Astrocyte of the spinal cord (primary cell): ENCODE measurements at regions not wholly inside any gene's neighbourhood (a gene's known extent, or its start where the extent isn't known, plus 50 kb on each side); places are given as distances from the start of the nearest gene placed in this dataset.

Experiments
- DNase-seq: peaks from one replicate; pipeline ENCODE4 v3.0.0; 2011; ENCODE audit warnings: low read depth, low spot score
- H3K4me3 ChIP-seq: 2 replicates; pipeline ENCODE4 v1.5.1; 2011; ENCODE audit warnings: low read depth, mild to moderate bottlenecking, low read length, moderate library complexity
- CTCF ChIP-seq: IDR thresholded peaks from 2 replicates; pipeline ENCODE4 v1.5.1; 2012; ENCODE audit warnings: low read depth, mild to moderate bottlenecking, low read length, inconsistent platforms
- in situ Hi-C: cut with HindIII; loops from 2 replicates; pipeline ENCODE4 v1.10.0; 2017; ENCODE audit warnings: low sequenced_read_pairs

GRCh38 chr7:68671671-68672070, 926.6 kb upstream of the AUTS2 start:
- TF ChIP-seq CTCF: no peak
- H3K4me3 ChIP-seq: no peak overlapping the region
- in situ Hi-C loops: no loop called here
- no peak for DNase-seq

GRCh38 chr7:68674826-68675225, 923.4 kb upstream of the AUTS2 start:
- DNase-seq: no peak
- in situ Hi-C loops: no loop called here
- no peak for TF ChIP-seq CTCF
- no peak overlapping the region for H3K4me3 ChIP-seq

- no peak for DNase-seq
- no peak overlapping the region for H3K4me3 ChIP-seq
- TF ChIP-seq CTCF: no peak
- in situ Hi-C loops: no loop called here
Observed at GRCh38 chr7:68676813-68677535, 921.3 kb upstream of the AUTS2 start.

GRCh38 chr7:68678196-68678595, 920.1 kb upstream of the AUTS2 start:
- no peak for TF ChIP-seq CTCF
- in situ Hi-C loops: no loop called here
- H3K4me3 ChIP-seq: no peak overlapping the region
- no peak for DNase-seq

- H3K4me3 ChIP-seq: no peak overlapping the region
- DNase-seq: no peak
- in situ Hi-C loops: no loop called here
- TF ChIP-seq CTCF: no peak
Observed at GRCh38 chr7:68679459-68680234, 918.6 kb upstream of the AUTS2 start.

- in situ Hi-C loops: no loop called here
- H3K4me3 ChIP-seq: no peak overlapping the region
- no peak for TF ChIP-seq CTCF
- no peak for DNase-seq
Observed at GRCh38 chr7:68680235-68680872, 917.9 kb upstream of the AUTS2 start.
